GM19372 (cell line): ENCODE measurements at regions not wholly inside any gene's neighbourhood (a gene's known extent, or its start where the extent isn't known, plus 50 kb on each side); places are given as distances from the start of the nearest gene placed in this dataset.

Source experiments
- ATAC-seq: cut with Tn5 transposase; IDR thresholded peaks from one replicate; pipeline ENCODE4 v1.9.1; 2021; ENCODE audit warnings: mild to moderate bottlenecking, low read depth, moderate library complexity; ENCODE audit not compliant: unreplicated experiment

DNA sequence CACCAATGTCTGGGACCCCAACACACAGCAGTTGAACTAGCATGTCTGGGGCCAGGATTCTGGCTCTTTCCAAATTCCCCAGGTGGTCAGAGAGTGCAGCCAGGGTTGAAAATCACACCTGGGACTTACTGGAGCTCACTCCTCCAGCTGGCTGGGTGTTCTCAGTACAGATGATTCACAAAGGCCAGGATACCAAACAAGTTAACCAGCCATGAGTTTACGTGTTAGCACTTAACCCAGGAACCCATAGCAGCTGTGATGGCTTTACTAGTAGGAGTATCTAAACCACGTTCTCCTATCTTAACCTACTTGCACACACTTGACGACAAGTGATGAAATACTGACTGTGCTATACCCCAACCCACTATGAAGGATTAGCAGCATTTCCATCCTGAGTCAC is 222.8 kb downstream of the FBXO15 start:
- ATAC-seq = no peak

- no peak for ATAC-seq
Observed at GRCh38 chr18:73924307-73924706, 223.3 kb downstream of the FBXO15 start.

DNA sequence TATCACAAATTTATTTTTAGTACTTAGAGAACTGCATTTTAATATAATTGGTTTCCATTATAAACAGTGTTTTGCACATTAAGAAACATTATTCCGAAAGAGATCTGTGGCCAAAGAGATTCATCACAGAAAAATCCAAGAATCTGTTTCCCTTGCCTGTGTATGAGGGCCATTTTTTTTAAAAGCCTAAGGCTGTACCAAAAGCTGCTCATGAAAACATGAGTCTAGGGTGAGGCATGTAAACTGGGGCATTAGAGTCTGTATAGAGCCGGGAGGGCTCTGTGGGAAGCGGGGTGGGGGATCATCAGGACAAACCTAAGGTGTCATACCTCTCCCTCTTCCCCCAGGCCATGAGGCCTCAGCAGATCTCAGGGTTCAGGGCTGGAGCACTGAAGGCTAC is 223.8 kb downstream of the FBXO15 start:
- no peak for ATAC-seq

DNA sequence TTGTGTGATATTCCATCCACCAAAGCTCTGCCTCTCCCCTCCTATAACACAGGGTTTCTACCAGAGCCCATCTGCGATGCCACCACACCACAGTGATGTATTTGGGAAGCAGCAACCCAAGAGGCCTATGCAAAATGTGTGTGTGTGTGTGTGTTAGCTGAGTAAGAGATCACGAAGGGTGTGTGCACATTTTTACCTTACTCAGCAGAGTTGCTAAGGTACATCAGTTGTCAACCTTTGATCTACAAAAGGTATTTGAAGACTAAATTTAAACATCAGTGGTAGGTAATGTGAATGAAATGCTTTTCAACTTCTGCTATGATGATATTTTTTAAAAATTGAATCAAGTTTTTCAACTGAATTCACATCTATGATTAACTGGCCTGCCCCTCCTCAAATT is 227.6 kb downstream of the FBXO15 start:
- no peak for ATAC-seq

- no peak for ATAC-seq
Observed at GRCh38 chr18:73918816-73919215, 228.8 kb downstream of the FBXO15 start.

GRCh38 chr18:73917046-73917445 is 230.6 kb downstream of the FBXO15 start:
- no peak for ATAC-seq

DNA sequence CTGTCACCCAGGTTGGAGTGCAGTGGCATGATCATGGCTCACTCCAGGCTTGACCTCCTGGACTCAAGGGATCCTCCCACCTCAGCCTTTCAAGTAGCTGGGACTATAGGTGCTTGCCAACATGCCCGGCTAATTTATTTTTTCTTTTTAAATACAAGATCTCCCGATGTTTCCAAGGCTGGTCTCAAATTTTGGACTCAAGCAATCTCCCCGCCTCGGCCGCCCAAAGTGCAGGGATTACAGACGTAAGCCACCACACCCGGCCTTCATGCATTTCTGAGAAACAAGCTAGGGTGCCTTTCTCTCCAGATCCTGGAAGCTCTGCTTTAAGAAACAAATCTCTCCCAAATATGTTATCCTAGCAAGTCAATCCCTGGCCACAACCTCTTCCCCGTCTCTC is 234.1 kb downstream of the FBXO15 start:
- no peak for ATAC-seq

DNA sequence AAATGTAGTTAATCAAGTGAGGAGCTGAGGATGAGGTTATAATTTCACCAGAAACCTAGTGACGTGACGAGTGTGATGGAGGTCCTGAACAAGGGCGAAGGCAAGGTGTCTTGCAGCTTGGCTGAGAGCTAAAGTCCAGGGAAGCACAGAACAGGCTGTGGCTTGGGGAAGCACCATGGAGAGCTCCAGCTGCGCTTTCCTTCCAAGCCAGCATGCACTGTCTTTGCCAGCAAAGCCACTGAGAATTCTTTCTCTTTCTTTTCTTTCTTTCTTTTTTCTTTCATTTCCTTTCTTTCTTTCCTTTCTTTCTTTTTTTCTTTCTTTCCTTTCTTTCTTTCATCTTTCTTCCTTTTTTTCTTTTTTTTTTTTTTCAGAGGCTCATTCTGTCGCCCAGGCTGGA is 239.3 kb downstream of the FBXO15 start:
- no peak for ATAC-seq

GRCh38 chr18:73901566-73901965 is 246.1 kb downstream of the FBXO15 start:
- no peak for ATAC-seq

- no peak for ATAC-seq
Observed at GRCh38 chr18:73901151-73901550, 246.5 kb downstream of the FBXO15 start.

GRCh38 chr18:73900106-73900835 is 247.4 kb downstream of the FBXO15 start:
- ATAC-seq = no peak

DNA sequence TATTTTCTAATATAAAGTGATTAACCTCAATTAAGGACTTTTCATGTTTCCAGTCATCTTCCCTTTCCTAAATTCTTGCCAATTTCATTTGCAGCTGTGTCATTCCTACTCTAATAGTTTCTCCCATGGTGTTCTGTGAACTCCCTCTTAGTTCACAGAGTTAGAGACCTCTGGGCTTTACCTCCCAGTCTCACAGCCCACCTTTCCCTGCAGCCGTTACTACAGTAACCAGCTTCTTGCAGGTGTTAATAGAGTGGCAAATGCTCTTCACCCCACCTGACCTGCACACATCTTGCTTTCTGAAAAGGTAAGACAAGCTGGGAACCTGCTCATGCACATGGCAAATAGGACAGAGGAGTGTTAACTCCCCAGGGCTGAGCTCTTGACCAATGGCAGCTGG is 250.1 kb downstream of the FBXO15 start:
- ATAC-seq = no peak

- no peak for ATAC-seq
Observed at GRCh38 chr18:73896685-73897084, 250.9 kb downstream of the FBXO15 start.

DNA sequence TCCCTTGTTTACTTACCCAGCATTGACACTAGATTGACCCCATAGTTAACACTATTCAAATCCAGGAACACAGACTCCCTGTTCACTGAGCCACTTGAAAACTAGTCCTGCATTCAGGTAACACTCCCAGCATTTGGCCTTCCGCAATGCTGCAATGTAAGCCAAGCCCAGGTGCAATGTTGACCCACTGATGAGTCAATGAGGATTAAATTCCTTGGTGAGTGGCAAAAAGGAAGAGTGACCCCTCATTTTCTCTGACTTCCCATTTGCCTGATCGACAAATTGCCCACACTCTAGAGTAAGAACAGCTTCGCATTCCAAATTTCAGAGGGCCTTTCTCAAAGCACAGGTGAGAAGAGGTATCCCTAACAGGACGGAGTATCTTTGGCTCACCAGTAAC is 251.9 kb downstream of the FBXO15 start:
- ATAC-seq = no peak

DNA sequence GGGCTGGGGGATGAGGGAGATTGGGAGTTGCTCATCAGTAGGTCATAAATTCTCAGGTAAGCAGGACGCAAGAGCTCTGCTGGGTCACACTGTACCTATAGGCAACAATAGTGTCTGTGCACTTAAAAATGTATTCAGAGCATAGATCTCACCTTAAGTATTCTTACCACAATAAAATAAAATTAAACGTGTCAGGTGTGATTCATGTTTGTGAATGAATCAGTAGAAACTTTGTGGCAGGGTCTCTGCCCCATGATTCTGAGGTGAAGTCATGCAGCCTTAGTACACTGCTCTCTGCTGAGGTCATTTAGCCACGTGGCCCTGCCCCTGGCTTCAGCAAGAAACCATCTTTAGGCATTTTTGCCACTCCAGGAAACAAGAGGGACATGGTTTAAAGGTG is 253.8 kb downstream of the FBXO15 start:
- ATAC-seq = no peak

- no peak for ATAC-seq
Observed at GRCh38 chr18:73891572-73892421, 255.8 kb downstream of the FBXO15 start.

GRCh38 chr18:73888565-73888964 is 259.1 kb downstream of the FBXO15 start:
- ATAC-seq = no peak

DNA sequence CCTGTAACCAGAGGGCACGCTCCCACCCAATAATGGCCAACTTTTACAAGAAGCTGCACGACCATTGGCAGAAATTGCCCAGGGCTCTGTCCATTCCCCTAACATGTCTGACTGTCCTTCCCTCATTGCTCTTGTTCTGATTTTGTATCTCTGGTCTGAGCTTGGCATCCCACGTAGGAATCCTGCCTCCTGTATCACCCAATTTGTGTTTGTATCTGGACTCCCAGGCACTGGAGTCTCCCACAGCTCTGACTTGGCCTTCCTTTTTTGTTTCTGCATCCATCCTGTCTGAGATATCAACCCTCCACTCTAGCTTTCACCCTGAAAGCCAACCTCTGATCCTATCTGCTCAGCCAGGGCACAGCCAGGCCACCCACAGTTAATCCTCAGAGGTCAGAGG is 259.8 kb downstream of the FBXO15 start:
- ATAC-seq = no peak

- no peak for ATAC-seq
Observed at GRCh38 chr18:73884868-73885267, 262.8 kb downstream of the FBXO15 start.

DNA sequence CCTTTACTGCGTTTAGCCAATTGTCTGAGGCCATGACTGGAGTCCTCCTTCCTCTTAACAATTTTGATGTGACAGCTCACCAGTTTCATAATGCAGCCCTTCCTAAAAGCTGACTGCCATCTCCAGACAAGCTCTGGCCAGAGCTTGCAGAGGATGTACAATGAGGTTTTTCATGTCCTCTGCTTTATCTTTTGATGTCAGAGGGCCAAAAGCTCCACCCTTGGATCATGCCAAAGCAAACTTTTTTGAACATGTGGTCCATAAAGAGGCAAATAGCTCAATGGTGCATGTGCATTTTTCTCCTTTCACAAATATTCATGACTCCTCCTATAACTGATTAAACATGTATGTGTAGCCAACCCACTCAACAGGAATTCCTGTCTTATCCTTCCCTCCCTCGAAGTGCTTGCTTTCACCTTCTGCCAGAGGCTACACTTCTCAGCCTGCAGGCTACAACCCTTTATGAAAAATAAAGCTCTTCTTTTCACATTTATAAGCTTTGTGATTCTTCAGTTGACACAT is 266.2 kb downstream of the FBXO15 start:
- no peak for ATAC-seq

- ATAC-seq = no peak
Observed at GRCh38 chr18:73880387-73880786, 267.2 kb downstream of the FBXO15 start.

DNA sequence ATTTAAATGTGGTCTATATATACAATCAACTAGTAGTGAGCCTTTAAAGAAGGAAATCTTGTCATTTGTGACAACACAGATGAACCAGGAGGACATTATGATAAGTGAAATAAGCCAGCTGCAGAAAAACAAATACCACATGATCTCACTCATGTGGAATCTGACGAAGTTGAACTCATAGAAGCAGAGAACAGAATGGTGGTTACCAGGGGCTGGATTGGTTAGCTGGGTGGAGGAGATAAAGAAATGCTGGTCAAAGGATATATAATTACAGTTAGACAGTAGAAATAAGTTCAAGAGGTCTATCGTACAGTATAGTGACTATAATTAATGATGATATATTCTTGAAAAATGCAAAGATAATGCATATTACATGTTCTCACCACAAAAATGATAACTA is 267.9 kb downstream of the FBXO15 start:
- no peak for ATAC-seq
